Stimulated activated CD8-positive, alpha-beta memory T cell treated with anti-CD3 and anti-CD28 coated beads, Interleukin-4, amount 100 ng/mL, for 4 hours (primary cell): ENCODE measurements at regions not wholly inside any gene's neighbourhood (a gene's known extent, or its start where the extent isn't known, plus 50 kb on each side); places are given as distances from the start of the nearest gene placed in this dataset.

ENCODE experiments used
- DNase-seq, 2 donors: peaks; one replicate each; pipeline ENCODE4 v3.0.0-alpha.2; 2020; ENCODE audit warnings: low read depth in 2 of 2, low spot score in 1 of 2

DNA sequence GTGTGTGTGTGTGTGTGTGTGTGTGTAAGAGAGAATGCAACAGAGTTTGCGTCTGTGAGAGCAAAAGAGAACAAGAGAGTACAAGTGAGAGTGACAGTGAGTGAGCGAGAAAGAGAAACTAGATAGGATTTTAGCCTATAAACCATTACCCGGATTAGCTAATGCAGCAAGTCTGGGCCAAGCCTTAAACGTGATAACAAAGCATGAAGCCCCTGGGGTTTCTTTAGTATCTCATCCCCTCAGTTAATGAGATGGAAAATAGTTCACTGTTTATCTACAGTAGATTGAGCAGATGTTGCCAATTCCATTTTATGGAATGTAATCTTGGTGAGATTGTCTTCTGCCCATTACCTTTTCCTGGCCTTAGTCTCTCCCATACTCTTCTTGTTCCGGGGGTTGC is 114.5 kb downstream of the MAT2B start:
- DNase-seq, result no peak

DNA sequence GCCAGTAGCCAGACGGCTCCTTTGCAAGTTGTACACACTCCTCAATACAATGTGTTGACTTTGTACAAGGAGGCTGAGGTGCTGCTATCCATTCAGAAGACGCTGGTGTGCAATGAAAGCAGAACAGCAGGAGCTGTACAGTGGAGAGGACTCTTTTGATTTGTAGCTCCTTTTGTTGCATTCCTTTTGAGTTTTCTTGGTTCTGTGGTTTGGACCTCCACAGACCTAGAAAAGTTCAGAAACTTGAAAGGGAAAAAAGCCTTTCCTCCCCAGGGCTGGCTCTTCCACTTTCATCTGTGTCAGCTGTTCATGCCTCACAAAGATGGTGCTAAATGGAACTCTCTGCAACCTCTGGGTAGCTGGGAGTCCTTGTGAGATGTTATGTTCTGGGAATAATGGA is 117.4 kb downstream of the MAT2B start:
- no peak for DNase-seq

DNA sequence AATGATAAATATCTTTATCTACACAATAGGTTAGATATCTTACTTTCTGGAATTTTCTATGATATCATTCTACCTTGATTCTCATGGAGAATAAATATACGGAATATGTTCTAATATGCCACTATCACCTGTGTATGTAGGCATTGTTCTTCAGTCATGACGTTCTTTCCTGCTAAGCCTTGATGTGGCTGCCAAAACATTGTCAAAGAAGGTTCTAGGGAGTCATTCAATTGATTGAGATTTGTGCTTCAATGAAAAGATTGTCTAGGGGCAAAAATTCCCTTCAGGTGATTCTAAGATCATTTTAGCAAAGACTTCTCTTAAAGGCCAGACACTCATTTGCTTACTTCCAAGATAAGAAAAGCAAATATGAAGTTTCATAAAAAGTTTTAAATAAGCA is 118.1 kb downstream of the MAT2B start:
- no peak for DNase-seq

DNA sequence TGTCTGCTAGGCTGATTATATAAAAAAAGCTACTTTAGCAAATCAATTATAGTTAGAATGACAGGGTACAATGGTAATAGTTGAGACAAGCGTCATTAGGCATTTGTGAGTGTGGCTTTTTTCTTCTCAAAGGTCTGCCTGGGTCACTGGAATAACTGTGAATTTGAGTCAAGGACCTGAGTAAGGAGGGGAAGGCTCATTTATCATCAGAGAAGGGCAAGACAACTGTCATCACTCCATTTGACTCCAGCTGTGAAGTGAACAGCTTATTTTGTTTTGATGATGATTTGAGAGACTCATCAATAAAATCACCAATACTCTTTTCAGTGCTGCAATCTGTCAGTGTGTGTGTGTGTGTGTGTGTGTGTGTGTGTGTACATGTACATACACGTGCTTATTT is 118.6 kb downstream of the MAT2B start:
- DNase-seq, result no peak

DNA sequence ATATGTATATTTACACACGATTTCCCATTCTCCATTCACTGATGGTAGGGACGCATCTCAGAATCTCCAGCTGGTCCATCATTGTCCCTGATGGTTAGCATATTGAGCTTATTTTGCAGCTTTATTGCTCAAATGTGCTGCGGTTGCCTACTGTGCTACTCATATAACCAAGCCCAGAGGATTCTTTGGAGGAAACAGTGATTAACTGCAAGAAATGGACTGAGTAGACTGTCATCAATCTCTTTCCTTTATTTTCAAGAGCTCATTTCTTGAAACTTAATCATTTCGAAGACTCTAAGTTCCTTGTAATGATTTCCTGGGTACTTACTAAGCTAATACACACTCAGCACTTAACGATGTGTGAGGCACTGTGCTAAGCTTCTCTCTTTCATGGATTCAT is 119.0 kb downstream of the MAT2B start:
- no peak for DNase-seq

DNA sequence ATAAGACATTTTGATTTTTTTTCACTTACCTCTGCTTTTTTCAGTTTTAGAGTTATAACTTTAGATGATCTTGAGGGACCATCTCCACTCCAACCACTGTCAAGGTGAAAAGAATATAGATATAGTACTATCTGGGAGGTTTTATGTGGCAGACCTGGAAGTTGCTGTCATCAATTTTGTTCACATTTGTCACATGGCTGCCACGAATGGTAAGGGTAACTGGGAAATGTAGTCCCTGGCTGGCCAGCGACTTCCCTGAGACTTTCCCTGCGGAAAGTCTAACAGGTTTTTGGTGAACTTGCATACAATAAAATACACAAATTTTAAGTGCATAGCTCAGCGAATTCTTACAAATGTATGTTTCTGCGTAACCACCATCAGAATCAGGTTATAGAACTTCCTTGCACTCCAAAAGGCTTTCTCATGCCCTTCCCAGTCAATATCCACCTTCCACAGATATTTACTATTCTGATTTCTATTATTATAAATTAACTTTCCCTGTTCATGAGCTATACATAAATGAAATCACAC is 121.5 kb downstream of the MAT2B start:
- DNase-seq, result no peak

DNA sequence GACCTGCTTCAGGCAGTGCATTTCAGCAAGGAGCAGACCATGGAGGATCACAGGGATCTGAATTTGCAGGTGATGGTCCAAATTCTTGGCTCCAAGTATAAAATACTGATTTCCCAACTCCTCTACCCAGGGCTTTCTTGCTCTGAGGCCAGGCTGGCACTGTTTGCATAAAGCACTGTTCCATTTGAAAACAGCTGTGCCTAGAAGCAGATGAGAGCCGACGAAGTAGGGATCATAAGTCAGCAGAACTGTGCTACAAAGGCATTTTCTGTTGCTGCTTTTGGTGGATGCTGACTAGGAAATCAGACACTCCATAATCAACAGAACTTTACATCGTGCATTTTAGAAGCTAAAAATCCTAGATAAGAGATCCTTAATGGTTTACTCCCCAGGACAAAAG is 126.4 kb downstream of the MAT2B start:
- no peak for DNase-seq

DNA sequence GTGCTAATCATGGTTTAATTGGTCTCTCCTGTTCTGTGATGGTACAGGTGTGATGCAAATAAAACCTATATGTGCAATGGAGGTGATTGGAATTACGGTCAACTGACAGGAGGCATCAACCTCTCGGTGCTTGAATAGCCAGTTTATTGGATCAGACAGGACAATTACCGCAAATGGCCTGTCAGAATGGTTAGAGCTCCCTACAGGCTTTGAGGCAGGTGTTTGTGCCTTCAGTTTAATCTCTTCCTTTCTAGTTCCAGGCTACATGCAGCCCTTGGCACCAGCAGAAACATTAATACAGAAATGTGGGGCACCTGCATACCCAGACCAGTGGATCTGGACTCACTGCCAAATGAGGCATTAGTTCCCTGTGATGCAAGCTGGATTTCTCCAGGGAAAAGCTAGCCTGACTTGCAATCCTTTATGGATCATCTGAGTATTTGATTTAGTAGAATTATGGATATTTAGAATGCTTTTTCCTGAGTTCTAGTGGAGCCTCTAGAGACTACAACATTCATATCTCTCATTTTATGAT is 128.6 kb downstream of the MAT2B start:
- DNase-seq, result no peak

DNA sequence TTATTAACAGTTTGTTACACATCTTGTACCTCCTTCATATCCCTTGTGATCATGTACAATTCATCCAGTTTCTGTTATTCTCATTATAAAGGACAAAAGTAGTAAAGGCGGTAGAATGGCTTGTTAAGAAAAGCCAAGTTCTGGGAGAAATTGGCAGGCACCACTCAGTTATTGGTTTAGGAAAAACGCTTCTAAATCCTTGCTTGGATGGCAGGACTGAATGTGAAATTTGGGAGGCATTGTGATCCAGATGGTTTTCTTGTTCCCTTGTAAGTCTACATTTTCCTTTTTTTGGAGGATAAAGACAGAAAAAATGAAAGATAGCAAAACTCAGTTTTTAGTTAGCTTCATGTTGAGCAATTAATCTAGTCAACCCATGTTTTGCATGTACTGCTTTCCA is 130.2 kb downstream of the MAT2B start:
- DNase-seq, result no peak

DNA sequence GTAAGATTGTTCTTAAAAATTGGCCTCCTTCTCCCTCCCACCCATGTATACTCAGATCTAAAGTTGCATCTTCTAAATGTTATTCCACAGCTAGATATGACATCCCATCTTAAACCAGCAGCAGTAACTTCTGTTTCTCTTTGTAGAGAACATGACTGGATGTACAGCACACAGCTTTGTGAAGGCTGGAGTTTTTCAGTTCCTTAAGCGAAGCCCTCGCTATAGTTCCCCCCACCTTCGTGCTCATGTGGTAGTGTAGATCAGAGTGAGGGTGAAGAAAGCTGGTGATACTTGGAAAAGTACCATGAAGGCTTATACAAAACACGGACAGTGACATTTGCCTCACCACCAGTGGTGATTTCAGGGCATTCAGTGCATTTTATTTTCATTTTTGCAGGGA is 137.5 kb downstream of the MAT2B start:
- no peak for DNase-seq

DNA sequence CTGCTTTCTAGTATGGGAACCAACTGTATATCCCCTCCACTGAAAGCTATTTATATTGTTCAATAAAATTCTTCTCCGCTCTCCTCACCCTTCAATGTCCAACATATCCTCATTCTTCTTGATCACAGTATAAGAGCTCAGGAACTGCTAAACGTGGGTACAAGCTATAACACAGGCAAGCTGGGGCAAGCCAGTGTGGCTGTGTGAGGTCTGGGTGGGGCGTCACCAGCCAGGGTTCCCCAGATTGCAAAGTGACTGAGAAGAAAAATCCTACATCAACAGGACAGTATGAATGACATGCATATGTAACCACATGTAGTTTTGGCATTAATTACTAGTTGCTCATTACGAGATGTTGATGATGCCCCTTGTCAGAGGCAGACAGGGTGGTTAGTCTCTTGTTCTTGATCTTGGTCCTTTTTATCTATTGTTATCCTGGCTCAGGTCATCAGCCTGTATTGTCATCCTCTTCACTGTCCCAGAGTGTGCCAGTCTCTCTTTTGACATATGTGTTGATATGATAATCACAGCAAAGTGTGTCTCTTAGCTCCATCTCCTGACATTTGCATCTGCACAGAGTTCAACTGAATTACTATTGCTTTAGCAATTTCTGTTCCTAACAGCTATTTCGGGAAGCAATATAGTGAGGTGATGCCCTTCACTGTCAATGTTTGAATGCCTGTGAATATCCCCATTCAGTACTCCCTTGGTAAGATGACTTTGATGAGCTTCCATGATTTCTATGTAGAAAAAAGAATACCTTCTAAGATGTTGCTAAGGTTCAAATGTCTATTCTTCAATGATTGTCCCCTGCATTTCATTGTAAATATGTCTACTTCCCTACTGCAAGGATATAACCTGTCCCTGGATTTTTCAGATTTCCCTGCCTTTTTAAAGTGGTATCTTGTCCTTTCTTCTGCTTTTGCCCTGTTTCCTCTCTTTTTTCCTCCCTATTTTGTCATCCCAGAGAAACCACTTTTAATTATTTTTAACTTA is 140.3 kb downstream of the MAT2B start:
- no peak for DNase-seq

DNA sequence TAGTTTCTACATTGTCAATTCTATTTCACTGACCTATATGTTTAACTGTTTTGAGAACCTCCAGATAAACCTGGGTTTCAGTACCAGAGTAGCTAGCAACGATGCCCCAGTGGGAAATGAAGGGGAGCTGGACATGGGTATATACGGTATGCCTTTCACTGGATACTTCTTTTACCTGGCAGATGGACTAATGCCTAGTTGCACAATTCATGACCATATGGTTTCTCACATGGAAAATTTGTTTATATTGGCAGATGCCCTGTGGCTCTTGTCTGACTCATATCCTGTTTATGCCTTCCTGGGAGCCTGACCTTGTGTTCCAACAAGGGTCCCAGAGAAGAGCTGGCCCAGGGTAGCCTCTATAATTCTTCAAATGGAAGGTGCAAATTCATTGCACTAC is 144.1 kb downstream of the MAT2B start:
- DNase-seq, result no peak

DNA sequence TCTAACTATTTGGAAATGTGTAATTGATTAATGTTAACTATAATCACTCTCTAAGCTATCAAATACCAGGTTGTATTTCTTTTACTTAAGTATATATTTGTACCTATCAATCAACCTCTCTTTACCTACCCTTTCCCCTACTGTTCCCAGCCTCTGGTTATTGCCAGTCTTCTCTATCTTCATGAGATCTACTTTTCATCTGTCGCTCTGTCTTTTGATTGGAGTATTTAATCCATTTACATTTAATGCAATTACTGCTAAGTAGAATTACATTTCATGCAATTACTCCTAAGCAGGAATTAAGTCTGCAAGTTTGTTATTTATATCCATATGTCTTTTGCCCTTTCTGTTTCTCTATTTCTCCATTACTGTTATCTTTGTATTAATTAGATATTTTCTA is 148.1 kb downstream of the MAT2B start:
- DNase-seq, result no peak

DNA sequence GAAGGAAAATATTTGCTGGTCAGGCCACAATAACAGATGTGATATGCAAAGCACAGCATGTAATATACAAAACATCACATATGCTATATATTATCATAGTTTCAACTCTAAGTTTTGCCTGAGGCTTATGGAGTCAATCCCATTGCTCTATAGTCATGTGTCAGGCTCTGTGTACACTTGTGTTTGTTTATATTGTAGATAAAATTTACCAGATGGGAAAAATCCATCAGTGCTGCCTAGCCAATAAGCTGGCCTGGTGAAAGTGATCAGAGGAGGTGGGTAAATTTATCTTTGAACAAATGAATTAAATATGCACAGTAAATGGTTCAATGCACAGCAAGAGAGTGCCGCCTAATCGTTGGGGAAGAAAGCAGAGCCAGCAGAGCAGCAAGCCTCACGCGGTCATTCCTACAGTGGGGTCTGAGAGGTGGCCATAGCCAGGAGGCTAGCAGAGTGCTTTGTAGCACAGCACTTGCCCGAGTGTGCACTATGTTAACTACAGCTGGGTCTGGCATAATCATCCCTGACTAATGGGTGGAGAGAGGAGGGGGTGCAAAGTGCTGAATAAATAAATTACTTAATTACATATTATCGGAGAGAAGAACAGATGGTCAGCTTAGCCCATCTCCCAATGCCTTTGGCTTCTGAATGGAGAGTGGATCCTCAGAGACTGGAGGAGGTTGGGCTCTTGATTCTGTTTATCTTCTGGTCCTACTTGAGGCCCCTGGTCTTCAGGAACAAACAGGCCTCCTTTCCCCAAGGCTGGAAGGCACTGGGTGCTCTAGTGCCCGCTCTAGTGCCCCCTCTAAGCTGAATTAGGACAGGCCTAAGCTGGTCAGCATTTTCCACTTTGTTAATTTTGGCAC is 153.5 kb downstream of the MAT2B start:
- no peak for DNase-seq

DNA sequence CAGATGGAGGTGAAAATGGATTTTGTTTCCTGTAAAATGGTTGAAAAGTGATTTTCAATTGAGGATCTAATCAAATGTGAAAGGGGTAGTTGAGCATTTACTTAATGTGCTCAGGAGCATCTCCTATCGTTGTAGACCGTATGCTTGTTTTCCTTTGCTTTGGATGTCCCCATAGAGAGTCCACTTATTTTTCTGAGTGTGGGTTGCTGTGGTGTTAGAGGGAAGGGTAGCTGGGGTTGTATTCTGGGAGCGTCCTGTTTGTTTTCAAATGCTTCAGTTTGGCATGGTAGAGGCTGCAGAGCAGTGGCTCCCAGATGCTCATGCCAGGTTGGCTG is 154.1 kb downstream of the MAT2B start:
- no peak for DNase-seq

DNA sequence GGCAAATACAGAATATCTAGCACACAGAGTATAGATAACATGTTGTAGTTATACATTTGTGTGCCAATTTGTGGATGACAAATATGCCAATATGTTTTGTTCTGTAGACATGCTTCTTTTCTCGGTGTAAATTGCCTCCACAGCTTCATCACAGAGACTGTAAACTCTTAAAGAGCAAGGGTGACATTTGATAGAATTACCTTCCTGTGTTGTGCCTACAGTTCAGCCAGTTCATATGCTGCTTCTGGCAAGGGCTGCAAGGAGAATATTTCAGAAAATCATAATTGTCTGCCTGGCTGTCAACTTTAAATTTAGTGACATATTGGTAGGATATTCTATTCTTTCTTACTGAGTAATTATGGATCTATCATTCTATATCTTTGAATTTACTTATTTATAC is 155.1 kb downstream of the MAT2B start:
- no peak for DNase-seq

DNA sequence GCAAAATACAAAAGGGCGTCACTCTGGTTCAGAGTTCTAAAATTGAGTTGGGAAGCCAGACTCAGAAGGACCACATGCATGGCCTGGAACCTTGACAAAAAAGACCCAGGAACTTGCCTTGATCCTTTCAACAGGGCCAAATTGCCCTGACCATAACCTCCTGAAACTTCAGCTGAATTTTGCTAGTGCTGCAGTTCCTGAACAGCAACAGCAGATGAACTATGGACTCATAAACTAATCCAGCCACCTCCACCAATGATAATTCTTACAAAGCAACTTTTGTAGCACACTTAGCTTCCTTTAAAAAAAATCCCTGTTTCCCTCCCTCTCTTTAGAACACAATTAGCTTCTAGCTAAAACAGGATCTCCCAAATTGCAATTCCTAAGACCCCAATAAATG is 155.9 kb downstream of the MAT2B start:
- no peak for DNase-seq

DNA sequence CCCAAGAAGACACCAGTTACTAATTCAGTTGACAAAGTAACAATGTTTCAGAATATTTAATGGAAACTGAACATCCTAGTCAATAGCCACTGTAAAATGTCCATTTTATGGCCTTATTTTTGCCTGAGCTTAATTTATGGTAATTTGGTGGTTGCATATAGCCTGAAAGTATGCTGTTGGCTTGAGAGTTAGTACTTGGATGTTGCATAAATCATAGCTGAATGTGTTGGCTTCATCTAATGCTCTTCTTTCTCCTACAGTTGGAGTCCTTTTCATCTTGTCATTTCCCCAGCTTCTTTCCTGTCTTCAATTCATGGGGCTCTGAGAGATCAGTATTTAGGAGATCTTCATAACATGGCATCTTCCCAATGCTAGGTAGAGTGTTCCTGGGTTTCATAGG is 164.6 kb downstream of the MAT2B start:
- no peak for DNase-seq

DNA sequence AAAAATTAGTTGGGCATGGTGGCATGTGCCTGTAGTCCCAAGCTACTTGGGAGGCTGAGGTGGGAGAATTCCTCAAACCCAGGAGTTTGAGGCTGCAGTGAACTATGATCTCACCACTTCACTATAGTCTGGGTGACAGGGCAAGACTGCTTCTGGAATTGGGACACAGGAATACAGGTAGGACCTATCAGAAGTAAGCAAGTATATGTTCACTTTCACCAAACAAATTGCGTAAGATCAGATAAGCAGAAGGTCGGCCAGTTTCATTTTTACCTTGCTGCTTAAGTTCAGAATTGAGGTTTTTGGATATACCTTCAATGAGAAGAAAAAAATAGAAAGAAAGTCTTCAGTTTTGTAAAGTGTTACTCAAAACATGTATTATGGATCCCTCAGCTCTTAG is 171.7 kb downstream of the MAT2B start:
- no peak for DNase-seq

DNA sequence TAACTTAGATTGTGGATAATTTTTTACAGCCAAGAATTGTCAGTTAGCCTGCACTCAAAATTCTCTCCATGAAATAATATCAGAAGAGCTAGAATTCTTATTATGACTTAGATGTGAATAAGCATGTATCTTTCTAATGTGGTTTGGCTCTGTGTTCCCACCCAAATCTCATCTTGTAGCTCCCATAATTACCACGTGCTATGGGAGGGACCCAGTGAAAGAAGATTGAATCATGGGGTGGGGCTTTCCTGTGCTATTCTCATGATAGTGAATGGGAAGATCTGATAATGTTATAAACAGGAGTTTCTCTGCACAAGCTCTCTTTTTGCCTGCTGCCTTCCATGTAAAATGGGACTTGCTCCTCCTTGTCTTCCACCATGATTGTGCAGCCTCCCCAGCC is 176.8 kb downstream of the MAT2B start:
- DNase-seq, result no peak

DNA sequence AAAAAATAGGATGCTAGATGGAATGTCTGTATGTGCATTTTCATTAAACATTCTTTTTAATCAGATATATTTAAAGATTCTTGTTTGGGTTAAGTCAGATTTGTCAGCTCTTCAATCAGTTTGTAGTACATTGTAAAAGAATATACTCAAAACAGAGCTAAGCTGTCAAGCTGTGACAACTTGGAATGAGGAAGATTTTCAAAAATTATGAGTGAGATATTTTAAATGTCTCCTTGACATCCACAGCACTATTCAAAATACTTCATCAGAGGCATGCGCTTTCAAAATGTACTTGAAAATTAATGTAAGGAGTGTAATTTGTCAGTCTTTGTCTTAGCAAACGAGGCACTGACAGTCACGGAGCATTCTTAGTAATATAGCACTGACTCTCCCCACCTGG is 182.0 kb downstream of the MAT2B start:
- DNase-seq, result no peak

DNA sequence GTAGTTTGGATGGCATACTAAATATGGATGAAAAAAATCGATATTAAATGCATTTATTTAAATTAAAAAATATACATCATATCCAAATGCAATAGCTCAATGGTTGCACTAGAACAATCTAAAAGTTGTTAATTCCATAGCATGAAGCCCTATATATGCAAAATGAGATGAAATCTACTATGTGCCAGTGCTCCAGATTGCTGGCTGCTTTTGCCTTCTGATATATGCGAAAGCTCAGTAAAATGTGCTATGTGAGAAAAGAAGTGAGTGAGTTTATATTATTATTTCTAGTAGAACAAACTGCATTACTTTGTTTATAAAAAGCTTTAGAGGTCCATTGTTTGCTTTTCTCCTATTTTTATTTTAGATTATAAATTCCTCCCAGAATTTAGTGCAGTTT is 186.7 kb downstream of the MAT2B start:
- DNase-seq, result no peak
